KBM-7 (cell line): ENCODE measurements at regions not wholly inside any gene's neighbourhood (a gene's known extent, or its start where the extent isn't known, plus 50 kb on each side); places are given as distances from the start of the nearest gene placed in this dataset.

ENCODE experiments used
- DNase-seq: peaks from one replicate; pipeline ENCODE4 v3.0.0-alpha.2; 2015
- in situ Hi-C: fragments of 300-500 bp; cut with MboI; formaldehyde crosslinking; loops from 2 replicates; pipeline ENCODE4 v1.14.3; 2020; ENCODE audit warnings: low sequenced_read_pairs, low pct_unique_long_range_greater_than_20kb, mixed read lengths

- no peak for DNase-seq
- in situ Hi-C loops, result loop anchor here (25.0 kb wide), 1 partner anchor 1013 kb away; no protein-coding TSS in a partner anchor
These were observed 52.3 kb upstream of the CD180 start for GRCh38 chr5:67248703-67249589.

- no peak for DNase-seq
- in situ Hi-C loops, result loop anchor here (25.0 kb wide), 1 partner anchor 1016 kb away; no protein-coding TSS in a partner anchor
These were observed 50.1 kb upstream of the CD180 start for GRCh38 chr5:67246546-67247268.
